CD4-positive, CD25-positive, alpha-beta regulatory T cell (primary cell): ENCODE measurements at regions not wholly inside any gene's neighbourhood (a gene's known extent, or its start where the extent isn't known, plus 50 kb on each side); places are given as distances from the start of the nearest gene placed in this dataset.

Experiments
- ATAC-seq, 2 donors: fragments of 150-1000 bp; cut with Tn5 transposase; one replicate each; pipeline ENCODE4 v1.10.0; 2021; ENCODE audit warnings: low read depth in 2 of 2, moderate number of reproducible peaks in 2 of 2, moderate library complexity in 1 of 2
- DNase-seq, 3 donors: peaks; one replicate each; pipeline versions ENCODE4 v3.0.0 to v3.0.0-alpha.2; 2012 to 2022; ENCODE audit warnings: mixed read lengths in 1 of 3
- H3K27ac ChIP-seq: one replicate; pipeline ENCODE4 v1.7.0; 2013; ENCODE audit warnings: mild to moderate bottlenecking, low read length; ENCODE audit not compliant: insufficient read depth, poor library complexity, severe bottlenecking
- H3K27me3 ChIP-seq: one replicate; pipeline ENCODE4 v1.7.0; 2013; ENCODE audit warnings: low read length; ENCODE audit not compliant: control insufficient read depth, insufficient read depth
- H3K36me3 ChIP-seq: one replicate; pipeline ENCODE4 v1.7.0; 2013; ENCODE audit warnings: mild to moderate bottlenecking, low read length, moderate library complexity; ENCODE audit not compliant: control insufficient read depth, insufficient read depth
- H3K4me1 ChIP-seq: 2 replicates; pipeline ENCODE4 v1.7.0; 2013; ENCODE audit warnings: mild to moderate bottlenecking, low read length; ENCODE audit not compliant: insufficient read depth, control insufficient read depth, poor library complexity, severe bottlenecking
- H3K4me3 ChIP-seq: one replicate; pipeline ENCODE4 v1.7.0; 2013; ENCODE audit warnings: low read depth, mild to moderate bottlenecking, low read length, moderate library complexity
- H3K9me3 ChIP-seq, 2 experiments: 1 replicate in 1 of 2; 2 replicates in 1 of 2; pipeline ENCODE4 v1.7.0; 2013; ENCODE audit warnings: low read length in 2 of 2, mild to moderate bottlenecking in 1 of 2, moderate library complexity in 1 of 2; ENCODE audit not compliant: control insufficient read depth in 2 of 2
- H3K27ac Mint-ChIP-seq, 3 donors: one replicate each; pipeline ENCODE4 v1.8.0; 2020 to 2022; ENCODE audit warnings: mild to moderate bottlenecking in 3 of 3, mixed read lengths in 3 of 3, moderate library complexity in 2 of 3
- H3K27me3 Mint-ChIP-seq: one replicate; pipeline ENCODE4 v1.8.0; 2022; ENCODE audit warnings: mild to moderate bottlenecking, mixed read lengths
- H3K36me3 Mint-ChIP-seq: one replicate; pipeline ENCODE4 v1.8.0; 2020; ENCODE audit warnings: mixed read lengths
- H3K4me1 Mint-ChIP-seq, 4 donors: one replicate each; pipeline ENCODE4 v1.8.0; 2020 to 2022; ENCODE audit warnings: mixed read lengths in 4 of 4, mild to moderate bottlenecking in 1 of 4
- H3K4me3 Mint-ChIP-seq, 4 donors: one replicate each; pipeline ENCODE4 v1.8.0; 2020 to 2022; ENCODE audit warnings: mild to moderate bottlenecking in 4 of 4, mixed read lengths in 4 of 4, moderate library complexity in 3 of 4
- H3K9me3 Mint-ChIP-seq, 7 donors: one replicate each; pipeline ENCODE4 v1.8.0; 2020 to 2022; ENCODE audit warnings: mixed read lengths in 7 of 7, mild to moderate bottlenecking in 3 of 7, moderate library complexity in 2 of 7

- no peak overlapping the region for H3K27ac ChIP-seq
- DNase-seq (no peak), ATAC-seq (no peak)
- Mint-ChIP-seq H3K4me1 (no peaks in the 10 kb centered on the region), H3K36me3 (no peaks in the 10 kb centered on the region), H3K9me3 (peaks cover 0 to 2% (median 0%) of the 10 kb centered on the region in 7 donors), H3K27me3 (no peaks in the 10 kb centered on the region), H3K27ac (no peak overlapping the region), H3K4me3 (no peak overlapping the region)
- H3K9me3 ChIP-seq, result no peaks in the 10 kb centered on the region
- no peak overlapping the region for H3K4me3 ChIP-seq
- H3K27me3 ChIP-seq, result no peaks in the 10 kb centered on the region
- H3K36me3 ChIP-seq, result no peaks in the 10 kb centered on the region
- H3K4me1 ChIP-seq, result no peaks in the 10 kb centered on the region
Observed at GRCh38 chr2:226158229-226158628, 641.4 kb downstream of the IRS1 start.

- Mint-ChIP-seq H3K27ac (no peak overlapping the region), H3K4me3 (no peak overlapping the region), H3K36me3 (no peaks in the 10 kb centered on the region), H3K27me3 (no peaks in the 10 kb centered on the region), H3K4me1 (no peaks in the 10 kb centered on the region), H3K9me3 (peaks cover 0 to 2% (median 0%) of the 10 kb centered on the region in 7 donors)
- no peaks in the 10 kb centered on the region for H3K27me3 ChIP-seq
- no peaks in the 10 kb centered on the region for H3K4me1 ChIP-seq
- H3K36me3 ChIP-seq, result no peaks in the 10 kb centered on the region
- H3K9me3 ChIP-seq, result no peaks in the 10 kb centered on the region
- ATAC-seq, result no peak
- no peak overlapping the region for H3K27ac ChIP-seq
- DNase-seq, result no peak
- no peak overlapping the region for H3K4me3 ChIP-seq
Observed at GRCh38 chr2:226155093-226155875, 644.3 kb downstream of the IRS1 start.

- H3K27ac ChIP-seq, result no peak overlapping the region
- H3K36me3 ChIP-seq, result no peaks in the 10 kb centered on the region
- H3K9me3 ChIP-seq, result no peaks in the 10 kb centered on the region
- no peaks in the 10 kb centered on the region for H3K27me3 ChIP-seq
- DNase-seq (no peak), ATAC-seq (no peak)
- no peak overlapping the region for H3K4me3 ChIP-seq
- no peaks in the 10 kb centered on the region for H3K27me3 Mint-ChIP-seq
- H3K4me1 Mint-ChIP-seq, result no peaks in the 10 kb centered on the region
- no peak overlapping the region for H3K4me3 Mint-ChIP-seq
- H3K36me3 Mint-ChIP-seq, result no peaks in the 10 kb centered on the region
- H3K9me3 Mint-ChIP-seq, result peaks cover 0 to 2% (median 0%) of the 10 kb centered on the region in 7 donors
- no peak overlapping the region for H3K27ac Mint-ChIP-seq
- H3K4me1 ChIP-seq, result no peaks in the 10 kb centered on the region
Observed at GRCh38 chr2:226154610-226155009, 645.0 kb downstream of the IRS1 start.

DNA sequence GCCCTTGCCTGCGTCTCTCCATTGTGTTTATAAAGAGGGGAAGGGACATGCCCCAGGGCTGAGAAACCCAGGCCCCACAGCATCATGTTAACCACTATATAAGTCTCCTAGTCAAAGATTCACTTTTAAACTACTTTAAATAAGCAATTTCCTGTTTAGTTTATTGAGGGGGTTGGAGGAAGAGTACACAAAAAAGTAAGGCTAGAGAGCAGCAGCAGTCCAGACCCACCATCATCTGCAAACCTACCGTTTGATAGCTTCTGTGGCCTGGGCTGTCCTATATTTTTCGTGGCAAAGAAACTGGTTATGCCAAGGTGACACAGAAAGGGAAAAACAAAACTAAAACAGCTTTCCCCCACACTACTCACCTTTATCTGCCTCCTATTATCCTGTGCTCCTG, 646.1 kb downstream of the IRS1 start:
- Mint-ChIP-seq H3K9me3 (peaks cover 0 to 2% (median 0%) of the 10 kb centered on the region in 7 donors), H3K4me3 (no peak overlapping the region), H3K27ac (no peak overlapping the region), H3K27me3 (no peaks in the 10 kb centered on the region), H3K36me3 (no peaks in the 10 kb centered on the region), H3K4me1 (no peaks in the 10 kb centered on the region)
- H3K27ac ChIP-seq, result no peak overlapping the region
- no peaks in the 10 kb centered on the region for H3K27me3 ChIP-seq
- DNase-seq (no peak), ATAC-seq (no peak)
- no peaks in the 10 kb centered on the region for H3K4me1 ChIP-seq
- H3K4me3 ChIP-seq, result no peak overlapping the region
- no peaks in the 10 kb centered on the region for H3K9me3 ChIP-seq
- H3K36me3 ChIP-seq, result no peaks in the 10 kb centered on the region

GRCh38 chr2:226151157-226151556, 648.5 kb downstream of the IRS1 start:
- no peak overlapping the region for H3K27ac ChIP-seq
- H3K27me3 Mint-ChIP-seq, result no peaks in the 10 kb centered on the region
- no peaks in the 10 kb centered on the region for H3K36me3 ChIP-seq
- H3K27ac Mint-ChIP-seq, result no peak overlapping the region
- peaks cover 0 to 2% (median 0%) of the 10 kb centered on the region in 7 donors for H3K9me3 Mint-ChIP-seq
- H3K36me3 Mint-ChIP-seq, result no peaks in the 10 kb centered on the region
- H3K4me3 ChIP-seq, result no peak overlapping the region
- H3K27me3 ChIP-seq, result no peaks in the 10 kb centered on the region
- no peak overlapping the region for H3K4me3 Mint-ChIP-seq
- DNase-seq (no peak), ATAC-seq (no peak)
- H3K9me3 ChIP-seq, result no peaks in the 10 kb centered on the region
- no peaks in the 10 kb centered on the region for H3K4me1 ChIP-seq
- H3K4me1 Mint-ChIP-seq, result no peaks in the 10 kb centered on the region

GRCh38 chr2:226143091-226143490, 656.5 kb downstream of the IRS1 start:
- H3K36me3 ChIP-seq, result no peaks in the 10 kb centered on the region
- Mint-ChIP-seq H3K27ac (no peak overlapping the region), H3K36me3 (no peaks in the 10 kb centered on the region)

GRCh38 chr2:226142463-226142862, 657.2 kb downstream of the IRS1 start:
- no peak overlapping the region for H3K27ac ChIP-seq
- Mint-ChIP-seq H3K27me3 (no peaks in the 10 kb centered on the region), H3K4me1 (no peaks in the 10 kb centered on the region), H3K36me3 (no peaks in the 10 kb centered on the region), H3K9me3 (no peaks in the 10 kb centered on the region), H3K27ac (no peak overlapping the region), H3K4me3 (no peak overlapping the region)
- H3K27me3 ChIP-seq, result no peaks in the 10 kb centered on the region
- no peaks in the 10 kb centered on the region for H3K9me3 ChIP-seq
- DNase-seq (no peak), ATAC-seq (no peak)
- H3K4me1 ChIP-seq, result no peaks in the 10 kb centered on the region
- no peak overlapping the region for H3K4me3 ChIP-seq
- no peaks in the 10 kb centered on the region for H3K36me3 ChIP-seq

More at GRCh38 chr2:226143091-226143490, 656.5 kb downstream of the IRS1 start:
- H3K9me3 ChIP-seq, result no peaks in the 10 kb centered on the region
- H3K27me3 ChIP-seq, result no peaks in the 10 kb centered on the region
- no peaks in the 10 kb centered on the region for H3K27me3 Mint-ChIP-seq
- ATAC-seq, result no peak
- H3K4me1 Mint-ChIP-seq, result no peaks in the 10 kb centered on the region
- H3K27ac ChIP-seq, result no peak overlapping the region
- peaks cover 0 to 2% (median 0%) of the 10 kb centered on the region in 7 donors for H3K9me3 Mint-ChIP-seq
- DNase-seq, result no peak
- H3K4me3 Mint-ChIP-seq, result no peak overlapping the region
- H3K4me3 ChIP-seq, result no peak overlapping the region
- H3K4me1 ChIP-seq, result no peaks in the 10 kb centered on the region

DNA sequence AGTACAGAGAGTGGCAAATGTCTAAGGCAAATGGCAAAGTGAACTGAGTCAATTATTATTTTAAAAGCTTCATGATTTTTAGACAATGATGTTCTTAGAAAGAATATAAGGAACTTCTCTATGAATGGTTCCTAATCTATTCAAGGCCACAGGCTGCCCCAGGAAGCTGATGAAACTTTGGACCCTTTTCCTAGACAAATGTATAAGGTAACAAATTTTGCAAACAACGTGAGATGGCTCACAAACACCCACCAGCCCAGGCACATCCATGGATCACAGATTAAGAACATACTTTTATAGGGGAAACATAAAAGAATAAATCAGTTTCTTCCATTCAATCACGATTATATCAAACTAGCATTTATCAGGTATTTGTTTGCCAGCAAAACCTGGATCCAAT, 659.0 kb downstream of the IRS1 start:
- Mint-ChIP-seq H3K27me3 (no peaks in the 10 kb centered on the region), H3K9me3 (peaks cover 0 to under 1% (median 0%) of the 10 kb centered on the region in 7 donors), H3K27ac (no peak overlapping the region), H3K4me1 (no peaks in the 10 kb centered on the region), H3K4me3 (no peak overlapping the region), H3K36me3 (no peaks in the 10 kb centered on the region)
- Histone ChIP-seq H3K36me3 (no peaks in the 10 kb centered on the region), H3K27me3 (no peaks in the 10 kb centered on the region), H3K4me3 (no peak overlapping the region), H3K4me1 (no peaks in the 10 kb centered on the region), H3K9me3 (no peaks in the 10 kb centered on the region), H3K27ac (no peak overlapping the region)
- DNase-seq, result no peak
- ATAC-seq, result no peak
